ENCODE measurements at regions not wholly inside any gene's neighbourhood (a gene's known extent, or its start where the extent isn't known, plus 50 kb on each side); places are given as distances from the start of the nearest gene placed in this dataset.

- Mint-ChIP-seq H3K4me3 (ENCODE audit: low read depth) (no peak overlapping the region), H3K27me3 (peaks cover 38% of the 10 kb centered on the region), H3K36me3 (ENCODE audit: insufficient read depth) (no peaks in the 10 kb centered on the region), H3K9me3 (ENCODE audit: low read depth) (no peaks in the 10 kb centered on the region), H3K4me1 (ENCODE audit: low read depth) (peaks cover 1% of the 10 kb centered on the region), H3K27ac (no peak overlapping the region)
- DNase-seq (ENCODE audit: low spot score, unreplicated experiment), result no peak
- TF ChIP-seq CTCF (IDR thresholded peaks at IDR 0.05; ENCODE audit: unreplicated experiment), result no peak
Observed at GRCh38 chr12:5160827-5161226, 117.1 kb downstream of the KCNA5 start.

- H3K9me3 Mint-ChIP-seq (ENCODE audit: low read depth), result no peaks in the 10 kb centered on the region
- peaks cover under 1% of the 10 kb centered on the region for H3K4me1 Mint-ChIP-seq (ENCODE audit: low read depth)
- TF ChIP-seq CTCF (IDR thresholded peaks at IDR 0.05; ENCODE audit: unreplicated experiment), result no peak
- H3K27me3 Mint-ChIP-seq, result peaks cover 38% of the 10 kb centered on the region
- no peak for DNase-seq (ENCODE audit: low spot score, unreplicated experiment)
- no peaks in the 10 kb centered on the region for H3K36me3 Mint-ChIP-seq (ENCODE audit: insufficient read depth)
- H3K27ac Mint-ChIP-seq, result no peak overlapping the region
- H3K4me3 Mint-ChIP-seq (ENCODE audit: low read depth), result no peak overlapping the region
Observed at GRCh38 chr12:5163661-5164060, 120.0 kb downstream of the KCNA5 start.

- Mint-ChIP-seq H3K9me3 (ENCODE audit: low read depth) (no peaks in the 10 kb centered on the region), H3K4me3 (ENCODE audit: low read depth) (no peak overlapping the region), H3K27ac (no peak overlapping the region), H3K36me3 (ENCODE audit: insufficient read depth) (no peaks in the 10 kb centered on the region), H3K27me3 (peaks cover 46% of the 10 kb centered on the region), H3K4me1 (ENCODE audit: low read depth) (no peaks in the 10 kb centered on the region)
- no peak for TF ChIP-seq CTCF (IDR thresholded peaks at IDR 0.05; ENCODE audit: unreplicated experiment)
- no peak for DNase-seq (ENCODE audit: low spot score, unreplicated experiment)
Observed at GRCh38 chr12:5165296-5165970, 121.8 kb downstream of the KCNA5 start.

- no peak for TF ChIP-seq CTCF (IDR thresholded peaks at IDR 0.05; ENCODE audit: unreplicated experiment)
- no peak for DNase-seq (ENCODE audit: low spot score, unreplicated experiment)
- H3K36me3 Mint-ChIP-seq (ENCODE audit: insufficient read depth), result no peaks in the 10 kb centered on the region
- no peak overlapping the region for H3K4me3 Mint-ChIP-seq (ENCODE audit: low read depth)
- H3K27me3 Mint-ChIP-seq, result peaks cover 36% of the 10 kb centered on the region
- H3K4me1 Mint-ChIP-seq (ENCODE audit: low read depth), result no peaks in the 10 kb centered on the region
- no peak overlapping the region for H3K27ac Mint-ChIP-seq
- H3K9me3 Mint-ChIP-seq (ENCODE audit: low read depth), result no peaks in the 10 kb centered on the region
Observed at GRCh38 chr12:5166976-5167375, 123.3 kb downstream of the KCNA5 start.

- DNase-seq (ENCODE audit: low spot score, unreplicated experiment), result no peak
- Mint-ChIP-seq H3K27ac (no peak overlapping the region), H3K36me3 (ENCODE audit: insufficient read depth) (no peaks in the 10 kb centered on the region), H3K27me3 (peaks cover 35% of the 10 kb centered on the region), H3K4me3 (ENCODE audit: low read depth) (no peak overlapping the region), H3K4me1 (ENCODE audit: low read depth) (no peaks in the 10 kb centered on the region), H3K9me3 (ENCODE audit: low read depth) (no peaks in the 10 kb centered on the region)
- TF ChIP-seq CTCF (IDR thresholded peaks at IDR 0.05; ENCODE audit: unreplicated experiment), result no peak
Observed at GRCh38 chr12:5168148-5168547, 124.5 kb downstream of the KCNA5 start.
